Natural killer cell treated with Interleukin-12 subunit alpha and Interleukin-12 subunit beta and Interleukin-15 and Interleukin-18, amount 100 ng/mL, for 72 hours (primary cell): ENCODE measurements at regions not wholly inside any gene's neighbourhood (a gene's known extent, or its start where the extent isn't known, plus 50 kb on each side); places are given as distances from the start of the nearest gene placed in this dataset.
"Not testable (repeated sequence)": the region's sequence is repeated elsewhere in the genome, so short reads cannot be mapped to it uniquely, and the experiment has no call there.

Experiments used
- ATAC-seq, 2 donors: fragments of 150-1000 bp; cut with Tn5 transposase in 1 of 2; sonication (Bioruptor Pico), chemical (Tn5 transposase) in 1 of 2; 2 replicates each; pipeline ENCODE4 v1.10.0; 2021
- DNase-seq: peaks from one replicate; pipeline ENCODE4 v3.0.0; 2022; ENCODE audit warnings: low spot score
- H3K27ac Mint-ChIP-seq, 2 donors: 1 replicate in 1 of 2; 2 replicates in 1 of 2; pipeline ENCODE4 v1.8.0; 2022; ENCODE audit warnings: mixed read lengths in 2 of 2, mild to moderate bottlenecking in 1 of 2, moderate library complexity in 1 of 2
- H3K27me3 Mint-ChIP-seq, 2 donors: 1 replicate in 1 of 2; 2 replicates in 1 of 2; pipeline ENCODE4 v1.8.0; 2022; ENCODE audit warnings: mixed read lengths in 2 of 2
- H3K36me3 Mint-ChIP-seq: one replicate; pipeline ENCODE4 v1.8.0; 2022; ENCODE audit warnings: mixed read lengths
- H3K4me1 Mint-ChIP-seq, 2 donors: 1 replicate in 1 of 2; 2 replicates in 1 of 2; pipeline ENCODE4 v1.8.0; 2022; ENCODE audit warnings: low read depth in 2 of 2, mixed read lengths in 2 of 2, mild to moderate bottlenecking in 1 of 2
- H3K4me3 Mint-ChIP-seq: one replicate; pipeline ENCODE4 v1.8.0; 2022; ENCODE audit warnings: mixed read lengths
- H3K9me3 Mint-ChIP-seq: 2 replicates; pipeline ENCODE4 v1.8.0; 2022; ENCODE audit warnings: mixed read lengths

- ATAC-seq = no peak
- no peak for DNase-seq
- Mint-ChIP-seq H3K4me1 (no peaks in the 10 kb centered on the region), H3K9me3 (peaks cover 11% of the 10 kb centered on the region), H3K36me3 (no peaks in the 10 kb centered on the region), H3K27me3 (no peaks in the 10 kb centered on the region), H3K4me3 (no peak overlapping the region), H3K27ac (no peak overlapping the region)
Observed at GRCh38 chr4:57719456-57719855, 609.3 kb upstream of the IGFBP7 start.

GRCh38 chr4:57714313-57714712 is 604.1 kb upstream of the IGFBP7 start:
- not testable (repeated sequence) for DNase-seq, H3K27me3 Mint-ChIP-seq, H3K27ac Mint-ChIP-seq, H3K36me3 Mint-ChIP-seq, ATAC-seq, H3K4me3 Mint-ChIP-seq, H3K4me1 Mint-ChIP-seq
- H3K9me3 Mint-ChIP-seq = peaks cover 13% of the 10 kb centered on the region

- Mint-ChIP-seq H3K27me3 (no peaks in the 10 kb centered on the region), H3K36me3 (no peaks in the 10 kb centered on the region)
Observed at GRCh38 chr4:57710053-57710452, 599.9 kb upstream of the IGFBP7 start.

GRCh38 chr4:57691370-57691769 is 581.2 kb upstream of the IGFBP7 start:
- H3K36me3 Mint-ChIP-seq = no peaks in the 10 kb centered on the region
- no peaks in the 10 kb centered on the region for H3K27me3 Mint-ChIP-seq
- no peaks in the 10 kb centered on the region for H3K4me1 Mint-ChIP-seq

More at GRCh38 chr4:57710053-57710452, 599.9 kb upstream of the IGFBP7 start:
- Mint-ChIP-seq H3K9me3 (peaks cover 14% of the 10 kb centered on the region), H3K4me1 (no peaks in the 10 kb centered on the region), H3K27ac (no peak overlapping the region), H3K4me3 (no peak overlapping the region)
- no peak for ATAC-seq
- no peak for DNase-seq

GRCh38 chr4:57689693-57690205 is 579.6 kb upstream of the IGFBP7 start:
- Mint-ChIP-seq H3K4me1 (no peaks in the 10 kb centered on the region), H3K36me3 (no peaks in the 10 kb centered on the region), H3K27ac (no peak overlapping the region), H3K9me3 (peaks cover 4% of the 10 kb centered on the region), H3K27me3 (no peaks in the 10 kb centered on the region), H3K4me3 (no peak overlapping the region)
- DNase-seq (no peak), ATAC-seq (no peak)

More at GRCh38 chr4:57691370-57691769, 581.2 kb upstream of the IGFBP7 start:
- H3K9me3 Mint-ChIP-seq = peaks cover 4% of the 10 kb centered on the region
- DNase-seq = no peak
- no peak for ATAC-seq
- H3K4me3 Mint-ChIP-seq = no peak overlapping the region
- no peak overlapping the region for H3K27ac Mint-ChIP-seq

- H3K27ac Mint-ChIP-seq = no peak overlapping the region
- peaks cover 4% of the 10 kb centered on the region for H3K9me3 Mint-ChIP-seq
- no peak overlapping the region for H3K4me3 Mint-ChIP-seq
- no peaks in the 10 kb centered on the region for H3K27me3 Mint-ChIP-seq
- ATAC-seq (no peak), DNase-seq (no peak)
- H3K36me3 Mint-ChIP-seq = no peaks in the 10 kb centered on the region
- H3K4me1 Mint-ChIP-seq = no peaks in the 10 kb centered on the region
Observed at GRCh38 chr4:57682275-57682674, 572.1 kb upstream of the IGFBP7 start.

- DNase-seq = no peak
- Mint-ChIP-seq H3K4me3 (no peak overlapping the region), H3K36me3 (no peaks in the 10 kb centered on the region), H3K9me3 (no peaks in the 10 kb centered on the region), H3K27ac (no peak overlapping the region), H3K4me1 (no peaks in the 10 kb centered on the region), H3K27me3 (no peaks in the 10 kb centered on the region)
- no peak for ATAC-seq
Observed at GRCh38 chr4:57679969-57680368, 569.8 kb upstream of the IGFBP7 start.

- H3K4me1 Mint-ChIP-seq = no peaks in the 10 kb centered on the region
- H3K36me3 Mint-ChIP-seq = no peaks in the 10 kb centered on the region
- H3K27ac Mint-ChIP-seq = no peak overlapping the region
- no peaks in the 10 kb centered on the region for H3K27me3 Mint-ChIP-seq
- DNase-seq (no peak), ATAC-seq (no peak)
- no peak overlapping the region for H3K4me3 Mint-ChIP-seq
- H3K9me3 Mint-ChIP-seq = no peaks in the 10 kb centered on the region
Observed at GRCh38 chr4:57676394-57676793, 566.2 kb upstream of the IGFBP7 start.

- ATAC-seq = no peak
- Mint-ChIP-seq H3K27ac (no peak overlapping the region), H3K36me3 (no peaks in the 10 kb centered on the region)
Observed at GRCh38 chr4:57672846-57673433, 562.8 kb upstream of the IGFBP7 start.

GRCh38 chr4:57668621-57669020 is 558.4 kb upstream of the IGFBP7 start:
- H3K27ac Mint-ChIP-seq = no peak overlapping the region

More at GRCh38 chr4:57672846-57673433, 562.8 kb upstream of the IGFBP7 start:
- peaks cover 0 to 6% of the 10 kb centered on the region in 2 donors for H3K27me3 Mint-ChIP-seq
- no peaks in the 10 kb centered on the region for H3K4me1 Mint-ChIP-seq
- H3K9me3 Mint-ChIP-seq = no peaks in the 10 kb centered on the region
- DNase-seq = no peak
- H3K4me3 Mint-ChIP-seq = no peak overlapping the region

GRCh38 chr4:57665806-57666205 is 555.6 kb upstream of the IGFBP7 start:
- DNase-seq = no peak
- peaks cover 3% of the 10 kb centered on the region for H3K9me3 Mint-ChIP-seq
- H3K4me1 Mint-ChIP-seq = no peaks in the 10 kb centered on the region
- peaks cover 0 to 6% of the 10 kb centered on the region in 2 donors for H3K27me3 Mint-ChIP-seq
- H3K4me3 Mint-ChIP-seq = no peak overlapping the region
- no peak for ATAC-seq
- no peak overlapping the region for H3K27ac Mint-ChIP-seq
- H3K36me3 Mint-ChIP-seq = no peaks in the 10 kb centered on the region

More at GRCh38 chr4:57668621-57669020, 558.4 kb upstream of the IGFBP7 start:
- no peak overlapping the region for H3K4me3 Mint-ChIP-seq
- peaks cover 0 to 6% of the 10 kb centered on the region in 2 donors for H3K27me3 Mint-ChIP-seq
- no peaks in the 10 kb centered on the region for H3K36me3 Mint-ChIP-seq
- no peak for ATAC-seq
- H3K9me3 Mint-ChIP-seq = peaks cover 3% of the 10 kb centered on the region
- DNase-seq = no peak
- no peaks in the 10 kb centered on the region for H3K4me1 Mint-ChIP-seq

- DNase-seq = no peak
Observed at GRCh38 chr4:57661517-57662090, 551.4 kb upstream of the IGFBP7 start.

GRCh38 chr4:57658673-57659072 is 548.5 kb upstream of the IGFBP7 start:
- H3K9me3 Mint-ChIP-seq = peaks cover 6% of the 10 kb centered on the region
- ATAC-seq = no peak
- H3K4me3 Mint-ChIP-seq = no peak overlapping the region
- DNase-seq = no peak
- H3K36me3 Mint-ChIP-seq = no peaks in the 10 kb centered on the region
- H3K27ac Mint-ChIP-seq = no peak overlapping the region
- no peaks in the 10 kb centered on the region for H3K4me1 Mint-ChIP-seq
- no peaks in the 10 kb centered on the region for H3K27me3 Mint-ChIP-seq

More at GRCh38 chr4:57661517-57662090, 551.4 kb upstream of the IGFBP7 start:
- Mint-ChIP-seq H3K27me3 (no peaks in the 10 kb centered on the region), H3K4me1 (no peaks in the 10 kb centered on the region), H3K36me3 (no peaks in the 10 kb centered on the region), H3K9me3 (peaks cover 3% of the 10 kb centered on the region), H3K27ac (no peak overlapping the region), H3K4me3 (no peak overlapping the region)
- ATAC-seq = no peak

GRCh38 chr4:57658188-57658587 is 548.0 kb upstream of the IGFBP7 start:
- no peak for DNase-seq
- Mint-ChIP-seq H3K4me3 (no peak overlapping the region), H3K4me1 (no peaks in the 10 kb centered on the region), H3K27me3 (no peaks in the 10 kb centered on the region), H3K27ac (no peak overlapping the region), H3K9me3 (peaks cover 6% of the 10 kb centered on the region), H3K36me3 (no peaks in the 10 kb centered on the region)
- ATAC-seq = no peak
